Gastroesophageal sphincter (tissue), 3 donors: ENCODE measurements at regions not wholly inside any gene's neighbourhood (a gene's known extent, or its start where the extent isn't known, plus 50 kb on each side); places are given as distances from the start of the nearest gene placed in this dataset.

Experiments
- CTCF ChIP-seq, 4 experiments: fragments of 200-600 bp in 2 of 4; fragments of 450-650 bp in 2 of 4; sonication (generic) in 1 of 4; IDR thresholded peaks; one replicate each; pipeline ENCODE4 v1.5.1; 2017 to 2019; ENCODE audit warnings: antibody characterized with exemption in 4 of 4, mild to moderate bottlenecking in 2 of 4, moderate library complexity in 2 of 4
- EP300 ChIP-seq: sonication (generic); formaldehyde crosslinking; IDR thresholded peaks from one replicate; pipeline ENCODE4 v1.6.1; 2017; ENCODE audit warnings: antibody characterized with exemption, mild to moderate bottlenecking
- POLR2A ChIP-seq, 2 donors: fragments of 450-650 bp; IDR thresholded peaks; one replicate each; pipeline ENCODE4 v1.6.1; 2017; ENCODE audit warnings: antibody characterized with exemption in 2 of 2, mild to moderate bottlenecking in 2 of 2, moderate library complexity in 1 of 2

GRCh38 chr11:122040464-122040863 lies 75.6 kb downstream of the BLID start:
- no peak for TF ChIP-seq POLR2A (IDR thresholded peaks at IDR 0.05)
- TF ChIP-seq EP300 = no peak
- no peak for TF ChIP-seq CTCF (IDR thresholded peaks at IDR 0.05)
